OCI-LY1 (cell line): ENCODE measurements at regions not wholly inside any gene's neighbourhood (a gene's known extent, or its start where the extent isn't known, plus 50 kb on each side); places are given as distances from the start of the nearest gene placed in this dataset.
A peak's percentile ranks its signal among the peaks of the same experiment; 100 is the strongest.

Experiments used
- H2AFZ ChIP-seq: fragments of 200-600 bp; sonication (generic), shearing (Covaris generic); 2 replicates; pipeline ENCODE4 v1.6.0; 2014; ENCODE audit warnings: antibody characterized with exemption, mild to moderate bottlenecking, low read length
- H3F3A ChIP-seq: fragments of 200-600 bp; sonication (generic), shearing (Covaris generic); 2 replicates; pipeline ENCODE4 v1.6.0; 2014; ENCODE audit warnings: mild to moderate bottlenecking, antibody characterized with exemption, low read length, moderate library complexity; ENCODE audit not compliant: insufficient read depth
- H3K27ac ChIP-seq: fragments of 200-600 bp; sonication (generic); 2 replicates; pipeline ENCODE4 v1.5.1; 2014; ENCODE audit warnings: low read length, mixed run types, mild to moderate bottlenecking, low read depth; ENCODE audit not compliant: poor library complexity, severe bottlenecking
- H3K27me3 ChIP-seq: fragments of 200-600 bp; sonication (generic); 2 replicates; pipeline ENCODE4 v1.6.0; 2014; ENCODE audit warnings: antibody characterized with exemption, mild to moderate bottlenecking, low read length, moderate library complexity; ENCODE audit not compliant: insufficient read depth
- H3K36me3 ChIP-seq: fragments of 200-600 bp; sonication (generic); 2 replicates; pipeline ENCODE4 v1.6.1; 2014; ENCODE audit warnings: mild to moderate bottlenecking, antibody characterized with exemption, low read length, moderate library complexity, mixed read lengths; ENCODE audit not compliant: insufficient read depth
- H3K4me1 ChIP-seq: fragments of 200-600 bp; sonication (generic); 2 replicates; pipeline ENCODE4 v1.5.1; 2014; ENCODE audit warnings: mild to moderate bottlenecking, low read length, moderate library complexity; ENCODE audit not compliant: insufficient read depth, severe bottlenecking
- H3K4me2 ChIP-seq: fragments of 200-600 bp; sonication (generic), shearing (Covaris generic); 2 replicates; pipeline ENCODE4 v1.6.1; 2014; ENCODE audit warnings: low read length
- H3K4me3 ChIP-seq: fragments of 200-600 bp; sonication (generic); 2 replicates; pipeline ENCODE4 v1.5.1; 2014; ENCODE audit warnings: low read length, low read depth, mild to moderate bottlenecking, mixed read lengths; ENCODE audit not compliant: poor library complexity, severe bottlenecking
- H3K79me2 ChIP-seq: fragments of 200-600 bp; shearing (Covaris generic); 2 replicates; pipeline ENCODE4 v1.6.1; 2016; ENCODE audit warnings: mixed run types, low read length, mixed read lengths; ENCODE audit not compliant: insufficient read depth
- H3K9ac ChIP-seq: fragments of 200-600 bp; sonication (generic), shearing (Covaris generic); 2 replicates; pipeline ENCODE4 v1.6.1; 2014; ENCODE audit warnings: mild to moderate bottlenecking, low read length, mixed read lengths
- H3K9me2 ChIP-seq: fragments of 200-600 bp; sonication (generic), shearing (Covaris generic); 2 replicates; pipeline ENCODE4 v1.6.1; 2014; ENCODE audit warnings: low read depth, mild to moderate bottlenecking, low read length, mixed read lengths
- H3K9me3 ChIP-seq: fragments of 200-600 bp; shearing (Covaris generic); 2 replicates; pipeline ENCODE4 v1.6.1; 2014; ENCODE audit warnings: low read length, mixed read lengths
- H4K20me1 ChIP-seq: fragments of 200-600 bp; sonication (generic), shearing (Covaris generic); 2 replicates; pipeline ENCODE4 v1.6.0; 2016; ENCODE audit warnings: mild to moderate bottlenecking, low read length; ENCODE audit not compliant: insufficient read depth
- EZH2 ChIP-seq: fragments of 200-600 bp; sonication (generic), shearing (Covaris generic); IDR thresholded peaks from 2 replicates; pipeline ENCODE4 v1.8.0; 2017; ENCODE audit warnings: borderline replicate concordance, mixed run types, mild to moderate bottlenecking, antibody characterized with exemption, low read length, moderate library complexity, mixed read lengths
- TF ChIP-seq, protein P1 (sequence below): fragments of 200-600 bp; sonication (generic), shearing (Covaris generic); IDR thresholded peaks from 2 replicates; pipeline ENCODE4 v1.5.1; 2017; ENCODE audit warnings: mild to moderate bottlenecking, antibody characterized with exemption, low read length, moderate library complexity, mixed read lengths

DNA sequence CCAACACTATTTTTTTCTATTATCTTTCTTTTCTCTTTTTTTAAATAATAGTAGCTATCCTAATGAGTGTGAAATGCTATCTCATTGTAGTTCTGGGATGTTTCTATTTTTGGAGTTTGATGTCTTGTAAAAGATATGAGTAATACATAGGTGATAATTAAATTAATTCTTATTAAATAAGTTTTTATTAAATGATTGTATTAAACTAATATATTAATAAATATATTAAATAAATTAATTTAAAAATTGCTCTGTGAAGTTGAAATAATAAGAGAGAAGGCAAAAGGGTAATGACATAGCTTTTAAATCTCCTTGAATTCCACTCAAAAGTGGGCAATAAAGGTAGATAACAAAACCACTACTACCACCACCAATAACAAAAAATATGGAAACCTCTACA, 230.2 kb upstream of the SSTR1 start:
- Histone ChIP-seq H3K9me2 (no peaks in the 10 kb centered on the region), H3K4me2 (no peak overlapping the region), H3K9me3 (peaks cover 8% of the 10 kb centered on the region), H3F3A (no peaks in the 10 kb centered on the region), H3K27me3 (no peaks in the 10 kb centered on the region), H3K4me1 (peaks cover 16% of the 10 kb centered on the region), H4K20me1 (no peaks in the 10 kb centered on the region), H3K27ac (no peak overlapping the region), H3K36me3 (no peaks in the 10 kb centered on the region; the same call in 1 of the 2 replicates), H3K79me2 (no peaks in the 10 kb centered on the region), H3K4me3 (no peak overlapping the region), H3K9ac (no peak overlapping the region), H2AFZ (no peak overlapping the region)
- no peak for TF ChIP-seq EZH2
- TF ChIP-seq, protein P1, sequence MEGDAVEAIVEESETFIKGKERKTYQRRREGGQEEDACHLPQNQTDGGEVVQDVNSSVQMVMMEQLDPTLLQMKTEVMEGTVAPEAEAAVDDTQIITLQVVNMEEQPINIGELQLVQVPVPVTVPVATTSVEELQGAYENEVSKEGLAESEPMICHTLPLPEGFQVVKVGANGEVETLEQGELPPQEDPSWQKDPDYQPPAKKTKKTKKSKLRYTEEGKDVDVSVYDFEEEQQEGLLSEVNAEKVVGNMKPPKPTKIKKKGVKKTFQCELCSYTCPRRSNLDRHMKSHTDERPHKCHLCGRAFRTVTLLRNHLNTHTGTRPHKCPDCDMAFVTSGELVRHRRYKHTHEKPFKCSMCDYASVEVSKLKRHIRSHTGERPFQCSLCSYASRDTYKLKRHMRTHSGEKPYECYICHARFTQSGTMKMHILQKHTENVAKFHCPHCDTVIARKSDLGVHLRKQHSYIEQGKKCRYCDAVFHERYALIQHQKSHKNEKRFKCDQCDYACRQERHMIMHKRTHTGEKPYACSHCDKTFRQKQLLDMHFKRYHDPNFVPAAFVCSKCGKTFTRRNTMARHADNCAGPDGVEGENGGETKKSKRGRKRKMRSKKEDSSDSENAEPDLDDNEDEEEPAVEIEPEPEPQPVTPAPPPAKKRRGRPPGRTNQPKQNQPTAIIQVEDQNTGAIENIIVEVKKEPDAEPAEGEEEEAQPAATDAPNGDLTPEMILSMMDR = no peak

DNA sequence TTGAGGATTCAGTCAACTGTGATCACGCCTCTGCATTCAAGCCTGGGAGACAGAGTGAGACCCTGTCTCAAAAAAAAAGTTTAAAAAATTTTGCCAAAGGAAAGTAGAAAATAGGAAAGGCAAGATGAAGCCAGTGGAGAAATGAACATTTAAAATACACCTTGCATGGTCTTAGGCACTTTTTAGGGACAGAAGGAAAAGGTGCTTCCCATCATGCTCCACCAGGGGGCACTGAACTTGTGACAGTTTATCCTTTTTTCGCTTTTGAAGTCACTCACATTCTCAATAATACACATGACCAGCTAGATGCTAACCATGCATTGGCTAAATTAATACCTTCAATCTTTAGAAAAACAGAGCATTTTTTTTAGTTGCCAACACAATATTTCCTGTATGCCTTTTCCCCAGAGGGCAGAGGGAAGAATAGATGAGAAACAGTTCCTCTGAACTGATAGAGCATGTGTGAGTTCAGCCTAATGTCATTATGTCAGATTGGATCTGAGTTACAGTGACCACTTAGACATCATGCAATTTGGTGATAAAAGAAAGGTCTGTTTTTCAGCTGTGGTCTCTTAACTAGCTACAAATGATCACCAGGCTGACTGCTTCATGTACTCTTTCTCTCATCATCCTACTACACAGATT, 221.8 kb upstream of the SSTR1 start:
- Histone ChIP-seq H3K27ac (peak overlapping the region; percentile 33), H3K9me2 (no peaks in the 10 kb centered on the region), H3K9ac (no peak overlapping the region), H3K4me3 (no peak overlapping the region), H3K36me3 (no peaks in the 10 kb centered on the region), H4K20me1 (no peaks in the 10 kb centered on the region), H3K79me2 (no peaks in the 10 kb centered on the region), H3K27me3 (no peaks in the 10 kb centered on the region), H3K4me1 (peaks cover 14% of the 10 kb centered on the region), H3F3A (no peaks in the 10 kb centered on the region), H3K9me3 (peaks cover 2% of the 10 kb centered on the region; the same call in 1 of the 2 replicates), H3K4me2 (no peak overlapping the region; the same call in 1 of the 2 replicates), H2AFZ (peak overlapping the region; percentile 76)
- TF ChIP-seq, protein P1 = peak; percentile 86
- TF ChIP-seq EZH2 = no peak

DNA sequence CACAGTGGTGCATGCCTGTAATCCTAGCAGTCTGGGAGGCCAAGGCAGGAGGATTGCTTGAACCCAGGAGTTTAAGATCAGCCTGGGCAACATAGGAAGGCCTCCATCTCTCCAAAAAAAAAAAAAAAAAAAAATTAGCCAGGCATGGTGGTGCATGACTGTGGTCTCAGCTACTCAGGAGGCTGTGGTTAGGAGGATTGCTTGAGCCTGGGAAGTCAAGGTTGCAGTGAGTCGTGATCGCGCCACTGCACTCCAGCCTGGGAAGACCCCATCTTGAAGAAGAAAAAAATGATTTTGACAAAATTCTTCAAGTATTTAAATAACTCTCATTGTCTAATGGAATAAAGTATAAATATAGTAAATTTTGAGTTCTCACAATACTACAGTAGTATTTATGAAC, 219.2 kb upstream of the SSTR1 start:
- Histone ChIP-seq H3K4me2 (no peak overlapping the region), H3K9ac (no peak overlapping the region), H3K27me3 (no peaks in the 10 kb centered on the region), H2AFZ (no peak overlapping the region), H3K9me3 (no peaks in the 10 kb centered on the region), H4K20me1 (no peaks in the 10 kb centered on the region), H3K36me3 (no peaks in the 10 kb centered on the region), H3K27ac (no peak overlapping the region), H3F3A (no peaks in the 10 kb centered on the region), H3K79me2 (no peaks in the 10 kb centered on the region), H3K9me2 (no peaks in the 10 kb centered on the region), H3K4me1 (peaks cover 34% of the 10 kb centered on the region), H3K4me3 (no peak overlapping the region)
- TF ChIP-seq, protein P1 = no peak
- TF ChIP-seq EZH2 = no peak
